K562 (cell line): ENCODE measurements at regions not wholly inside any gene's neighbourhood (a gene's known extent, or its start where the extent isn't known, plus 50 kb on each side); places are given as distances from the start of the nearest gene placed in this dataset.

Experiments used
- ATAC-seq: fragments of 200-7000 bp; cut with Tn5 transposase; 3 replicates; pipeline ENCODE4 v1.9.1; 2020; ENCODE audit warnings: moderate library complexity
- BruUV-seq: library from RNA; stranded (reverse); fragments of 400-500 nt; replicated peaks from 2 replicates; lab custom pipeline; 2021; lab: Mats Ljungman, UMichigan
- CTCF ChIA-PET: fragments of 300-600 bp; formaldehyde crosslinking; extraction: SDS; loops from one replicate; lab custom pipeline; 2021; ENCODE audit warnings: low intra/inter-chr PET ratio; lab: Yijun Ruan, JAX
- POLR2A ChIA-PET: fragments of 300-600, 350-650 bp; sonication (Branson Sonifier 250); formaldehyde crosslinking; extraction: SDS; loops from one replicate; lab custom pipeline; 2021; ENCODE audit warnings: antibody characterized with exemption, inconsistent platforms; lab: Yijun Ruan, JAX
- DNase-seq, 4 experiments: peaks; one replicate each; pipeline versions ENCODE4 v3.0.0 to v3.0.0-alpha.2; 2011 to 2018; ENCODE audit warnings: low spot score in 3 of 4, mixed read lengths in 3 of 4; ENCODE audit errors: extremely low read depth in 1 of 4
- FAIRE-seq: peaks from 2 replicates; lab custom pipeline; 2011; peaks lifted over from hg19 to GRCh38; lab: Jason Lieb, UNC
- H2AFZ ChIP-seq: 2 replicates; pipeline ENCODE4 v1.6.0; 2011; ENCODE audit warnings: low read depth, low read length, control low read depth, inconsistent platforms
- H3K27ac ChIP-seq: fragments of 200-600 bp; 3 replicates; pipeline ENCODE4 v1.8.0; 2011; ENCODE audit warnings: low read depth, mild to moderate bottlenecking, control low read depth, inconsistent platforms, low read length, moderate library complexity, mixed read lengths; ENCODE audit errors: extremely low read depth
- H3K27me3 ChIP-seq, 2 experiments: fragments of 300-600 bp in 1 of 2; 2 replicates in 1 of 2; 3 replicates in 1 of 2; pipeline versions ENCODE4 v1.6.0 to v1.8.0; 2011; ENCODE audit warnings: inconsistent platforms in 2 of 2, low read length in 2 of 2, mild to moderate bottlenecking in 1 of 2, mixed read lengths in 1 of 2, moderate library complexity in 1 of 2; ENCODE audit not compliant: control insufficient read depth in 2 of 2, insufficient read depth in 2 of 2
- H3K36me3 ChIP-seq: fragments of 300-600 bp; 3 replicates; pipeline ENCODE4 v1.8.0; 2011; ENCODE audit warnings: mild to moderate bottlenecking, low read length, inconsistent platforms; ENCODE audit not compliant: control insufficient read depth, insufficient read depth
- H3K4me1 ChIP-seq, 2 experiments: fragments of 200-600 bp in 1 of 2; replicated peaks in 1 of 2; 2 replicates in 1 of 2; 3 replicates in 1 of 2; pipeline versions ENCODE4 v1.5.1 to v1.8.0; 2011; ENCODE audit warnings: inconsistent platforms in 2 of 2, low read length in 2 of 2, mild to moderate bottlenecking in 1 of 2, mixed read lengths in 1 of 2, moderate library complexity in 1 of 2; ENCODE audit not compliant: control insufficient read depth in 2 of 2, insufficient read depth in 2 of 2
- H3K4me2 ChIP-seq: 2 replicates; pipeline ENCODE4 v1.6.1; 2011; ENCODE audit warnings: low read length, control low read depth, inconsistent platforms, mixed read lengths; ENCODE audit not compliant: insufficient read depth
- H3K4me3 ChIP-seq: fragments of 200-600 bp; sonication (generic), shearing (Covaris generic); 2 replicates; pipeline ENCODE4 v1.5.1; 2016; ENCODE audit warnings: control low read depth, inconsistent platforms
- H3K79me2 ChIP-seq: fragments of 200-600 bp; 3 replicates; pipeline ENCODE4 v1.8.0; 2011; ENCODE audit warnings: low read length, inconsistent platforms; ENCODE audit not compliant: control insufficient read depth, insufficient read depth
- H3K9ac ChIP-seq, 2 experiments: 2 replicates each; pipeline versions ENCODE4 v1.6.0 to v1.6.1; 2011; ENCODE audit warnings: low read depth in 2 of 2, low read length in 2 of 2, control low read depth in 1 of 2, inconsistent platforms in 1 of 2, mild to moderate bottlenecking in 1 of 2, mixed read lengths in 1 of 2; ENCODE audit not compliant: insufficient read depth in 1 of 2
- H3K9me1 ChIP-seq: one replicate; pipeline ENCODE4 v1.6.0; 2011; ENCODE audit warnings: inconsistent platforms, mild to moderate bottlenecking, low read length, moderate library complexity; ENCODE audit not compliant: control insufficient read depth, insufficient read depth
- H3K9me3 ChIP-seq: replicated peaks from 2 replicates; pipeline ENCODE4 v1.5.1; 2011; ENCODE audit warnings: low read depth, low read length, inconsistent platforms; ENCODE audit not compliant: control insufficient read depth, insufficient read depth
- H4K20me1 ChIP-seq: replicated peaks from 2 replicates; pipeline ENCODE4 v1.6.1; 2011; ENCODE audit warnings: low read length, inconsistent platforms, mixed read lengths; ENCODE audit not compliant: control insufficient read depth, insufficient read depth
- ESRRA ChIP-seq: fragments of 450-650 bp; IDR thresholded peaks from 2 replicates; pipeline ENCODE4 v1.6.1; 2014; ENCODE audit warnings: low read depth, mild to moderate bottlenecking, moderate library complexity, borderline replicate concordance
- ETS2 ChIP-seq: IDR thresholded peaks from 2 replicates; pipeline ENCODE4 v1.6.1; 2016; ENCODE audit warnings: borderline replicate concordance, missing genetic modification characterization, mild to moderate bottlenecking, moderate library complexity, missing compliant biosample characterization; ENCODE audit not compliant: poor library complexity, severe bottlenecking
- ETV1 ChIP-seq: fragments of 450-650 bp; conservative IDR thresholded peaks from 2 replicates; pipeline ENCODE4 v1.6.1; 2016; ENCODE audit warnings: missing genetic modification characterization, control low read depth, low read depth, missing compliant biosample characterization
- HSF4 ChIP-seq: fragments of 250-450 bp; sonication (Bioruptor Pico); IDR thresholded peaks from 2 replicates; pipeline ENCODE4 v2.1.2; 2022; ENCODE audit warnings: mild to moderate bottlenecking, moderate library complexity, borderline replicate concordance
- NELFE ChIP-seq: IDR thresholded peaks from 2 replicates; pipeline ENCODE4 v1.6.1; 2011; ENCODE audit warnings: mild to moderate bottlenecking; ENCODE audit not compliant: insufficient read depth, insufficient read length
- POLR2A ChIP-seq: fragments of 450-650 bp; conservative IDR thresholded peaks from 2 replicates; pipeline ENCODE4 v1.6.1; 2016
- SIX5 ChIP-seq, 2 experiments: IDR thresholded peaks; 2 replicates each; pipeline ENCODE4 v1.6.1; 2011; ENCODE audit warnings: low read length in 2 of 2, borderline replicate concordance in 1 of 2, low read depth in 1 of 2, mild to moderate bottlenecking in 1 of 2, moderate library complexity in 1 of 2; ENCODE audit not compliant: insufficient read depth in 1 of 2
- STAG1 ChIP-seq: sonication (generic); formaldehyde crosslinking; IDR thresholded peaks from 2 replicates; pipeline ENCODE4 v1.5.0; 2020; ENCODE audit warnings: missing genetic modification reagents, borderline replicate concordance
- ZNF140 ChIP-seq: fragments of 250-450 bp; sonication (Bioruptor Pico); IDR thresholded peaks from 2 replicates; pipeline ENCODE4 v1.8.0; 2021; ENCODE audit warnings: moderate library complexity, mild to moderate bottlenecking, inconsistent platforms
- ZNF324 ChIP-seq: fragments of 250-450 bp; sonication (Bioruptor Pico); IDR thresholded peaks from 2 replicates; pipeline ENCODE4 v1.4.0; 2020; ENCODE audit warnings: mild to moderate bottlenecking
- ZNF766 ChIP-seq: fragments of 200-800 bp; sonication (Bioruptor generic); conservative IDR thresholded peaks from 2 replicates; pipeline ENCODE4 v1.6.1; 2016; ENCODE audit warnings: missing genetic modification characterization, missing compliant biosample characterization
- WGBS: fragments of 100-300 bp; shearing (Covaris generic); methylation state at CpG from one replicate; pipeline ENCODE4 v1.1.6; 2016; ENCODE audit warnings: low coverage, mixed read lengths; ENCODE audit not compliant: insufficient coverage; ENCODE audit errors: missing lambda C conversion rate; 5-methylcytosine and 5-hydroxymethylcytosine counted together
- in situ Hi-C: fragments of 300-500 bp; cut with MboI; formaldehyde crosslinking; loops from 4 replicates; pipeline ENCODE4 v1.15.0; 2018; ENCODE audit warnings: inconsistent platforms, mixed read lengths
- intact Hi-C: fragments of 100-400 bp; cut with micrococcal nuclease; formaldehyde crosslinking; loops from 2 replicates; pipeline ENCODE4 v1.14.2; 2022
- TF ChIP-seq, protein P1 (sequence below), 2 experiments: fragments of 450-650 bp in 1 of 2; IDR thresholded peaks; 2 replicates each; pipeline ENCODE4 v1.6.1; 2011 to 2017; ENCODE audit warnings: low read depth in 2 of 2, antibody characterized with exemption in 1 of 2, borderline replicate concordance in 1 of 2, low read length in 1 of 2, mild to moderate bottlenecking in 1 of 2, mixed read lengths in 1 of 2; ENCODE audit not compliant: control insufficient read depth in 1 of 2
- TF ChIP-seq, protein P2 (sequence below): sonication (generic); formaldehyde crosslinking; IDR thresholded peaks from 2 replicates; pipeline ENCODE4 v1.8.0; 2022; ENCODE audit warnings: missing genetic modification reagents, mild to moderate bottlenecking, borderline replicate concordance
- TF ChIP-seq, protein P3 (sequence below): fragments of 450-650 bp; formaldehyde crosslinking; IDR thresholded peaks from 2 replicates; pipeline ENCODE4 v1.4.0; 2020; ENCODE audit warnings: mild to moderate bottlenecking

DNA sequence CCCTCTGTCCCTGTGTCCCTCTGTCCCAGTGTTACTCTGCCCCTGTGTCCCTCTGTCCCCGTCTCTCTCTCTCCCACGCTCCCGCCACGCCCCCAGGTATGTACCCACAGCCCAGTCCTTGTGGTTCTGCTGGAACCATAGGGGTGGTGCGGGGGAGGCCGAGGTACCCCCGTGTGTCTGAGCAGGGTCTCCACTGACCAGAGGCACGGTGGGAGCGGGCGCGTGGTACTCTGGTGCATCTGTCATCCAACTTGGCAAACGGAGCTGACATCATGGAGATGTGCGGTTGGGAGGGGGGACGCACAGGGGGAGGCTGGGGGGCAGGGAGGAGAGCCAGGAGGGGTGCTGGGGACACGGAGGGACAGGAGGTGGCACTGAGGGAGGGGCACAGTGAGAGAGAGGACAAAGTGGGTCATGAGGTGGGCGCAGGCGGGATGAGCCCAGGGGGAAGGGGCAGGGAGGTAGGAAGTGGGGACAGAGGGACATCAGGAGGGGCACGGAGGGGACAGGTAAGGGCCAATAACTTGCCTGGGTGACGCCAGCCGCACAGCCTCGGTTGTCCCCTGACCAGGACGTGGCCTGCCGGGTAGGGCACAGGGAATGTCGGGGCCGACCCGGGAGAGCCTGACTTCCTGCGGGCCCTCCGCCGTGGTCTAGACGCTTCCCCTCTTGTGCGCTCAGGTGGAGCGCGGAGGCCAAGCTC, 163.6 kb upstream of the PDE10A start:
- H3K9me3 ChIP-seq: no peaks in the 10 kb centered on the region
- H3K9me1 ChIP-seq: no peaks in the 10 kb centered on the region
- under 1% methylated on average over 28 of the region's 33 CpGs for WGBS
- H3K4me2 ChIP-seq: no peak overlapping the region
- H3K4me1 ChIP-seq: no peaks in the 10 kb centered on the region; a peak in 1 of 5 replicates
- no peak overlapping the region for H3K9ac ChIP-seq
- H3K27ac ChIP-seq: no peak overlapping the region
- ChIA-PET CTCF (no interaction called here), POLR2A (interaction anchor here (0.7 kb wide), 1 partner anchor 69 kb away, joined by 3 read pairs; no protein-coding TSS in a partner anchor)
- H2AFZ ChIP-seq: no peak overlapping the region
- no TSS peak for BruUV-seq
- DNase-seq: no peak
- no peaks in the 10 kb centered on the region for H3K36me3 ChIP-seq
- H3K79me2 ChIP-seq: no peaks in the 10 kb centered on the region
- intact Hi-C loops: no loop called here
- no peak overlapping the region for H3K4me3 ChIP-seq
- no peaks in the 10 kb centered on the region for H4K20me1 ChIP-seq
- no peak for ATAC-seq
- FAIRE-seq: no peak
- H3K27me3 ChIP-seq: peaks cover 9 to 21% of the 10 kb centered on the region in 2 experiments; a peak in 3 of 5 replicates
- no peak for TF ChIP-seq SIX5 (IDR thresholded peaks at IDR 0.05; ENCODE audit: borderline replicate concordance in 1 of 2, insufficient read depth in 1 of 2, low read depth in 1 of 2, low read length in 2 of 2)
- no peak for TF ChIP-seq ETS2
- no peak for TF ChIP-seq ESRRA
- TF ChIP-seq NELFE: no peak
- TF ChIP-seq, protein P1, sequence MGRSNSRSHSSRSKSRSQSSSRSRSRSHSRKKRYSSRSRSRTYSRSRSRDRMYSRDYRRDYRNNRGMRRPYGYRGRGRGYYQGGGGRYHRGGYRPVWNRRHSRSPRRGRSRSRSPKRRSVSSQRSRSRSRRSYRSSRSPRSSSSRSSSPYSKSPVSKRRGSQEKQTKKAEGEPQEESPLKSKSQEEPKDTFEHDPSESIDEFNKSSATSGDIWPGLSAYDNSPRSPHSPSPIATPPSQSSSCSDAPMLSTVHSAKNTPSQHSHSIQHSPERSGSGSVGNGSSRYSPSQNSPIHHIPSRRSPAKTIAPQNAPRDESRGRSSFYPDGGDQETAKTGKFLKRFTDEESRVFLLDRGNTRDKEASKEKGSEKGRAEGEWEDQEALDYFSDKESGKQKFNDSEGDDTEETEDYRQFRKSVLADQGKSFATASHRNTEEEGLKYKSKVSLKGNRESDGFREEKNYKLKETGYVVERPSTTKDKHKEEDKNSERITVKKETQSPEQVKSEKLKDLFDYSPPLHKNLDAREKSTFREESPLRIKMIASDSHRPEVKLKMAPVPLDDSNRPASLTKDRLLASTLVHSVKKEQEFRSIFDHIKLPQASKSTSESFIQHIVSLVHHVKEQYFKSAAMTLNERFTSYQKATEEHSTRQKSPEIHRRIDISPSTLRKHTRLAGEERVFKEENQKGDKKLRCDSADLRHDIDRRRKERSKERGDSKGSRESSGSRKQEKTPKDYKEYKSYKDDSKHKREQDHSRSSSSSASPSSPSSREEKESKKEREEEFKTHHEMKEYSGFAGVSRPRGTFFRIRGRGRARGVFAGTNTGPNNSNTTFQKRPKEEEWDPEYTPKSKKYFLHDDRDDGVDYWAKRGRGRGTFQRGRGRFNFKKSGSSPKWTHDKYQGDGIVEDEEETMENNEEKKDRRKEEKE (IDR thresholded peaks at IDR 0.05; ENCODE audit: borderline replicate concordance in 1 of 2, control insufficient read depth in 1 of 2, low read depth in 2 of 2, low read length in 1 of 2): no peak
- TF ChIP-seq, protein P2, sequence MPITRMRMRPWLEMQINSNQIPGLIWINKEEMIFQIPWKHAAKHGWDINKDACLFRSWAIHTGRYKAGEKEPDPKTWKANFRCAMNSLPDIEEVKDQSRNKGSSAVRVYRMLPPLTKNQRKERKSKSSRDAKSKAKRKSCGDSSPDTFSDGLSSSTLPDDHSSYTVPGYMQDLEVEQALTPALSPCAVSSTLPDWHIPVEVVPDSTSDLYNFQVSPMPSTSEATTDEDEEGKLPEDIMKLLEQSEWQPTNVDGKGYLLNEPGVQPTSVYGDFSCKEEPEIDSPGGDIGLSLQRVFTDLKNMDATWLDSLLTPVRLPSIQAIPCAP (CRISPR knock-in tag): no peak
- no peak for TF ChIP-seq ZNF324 (CRISPR knock-in tag)
- TF ChIP-seq STAG1 (CRISPR knock-in tag): no peak
- TF ChIP-seq, protein P3, sequence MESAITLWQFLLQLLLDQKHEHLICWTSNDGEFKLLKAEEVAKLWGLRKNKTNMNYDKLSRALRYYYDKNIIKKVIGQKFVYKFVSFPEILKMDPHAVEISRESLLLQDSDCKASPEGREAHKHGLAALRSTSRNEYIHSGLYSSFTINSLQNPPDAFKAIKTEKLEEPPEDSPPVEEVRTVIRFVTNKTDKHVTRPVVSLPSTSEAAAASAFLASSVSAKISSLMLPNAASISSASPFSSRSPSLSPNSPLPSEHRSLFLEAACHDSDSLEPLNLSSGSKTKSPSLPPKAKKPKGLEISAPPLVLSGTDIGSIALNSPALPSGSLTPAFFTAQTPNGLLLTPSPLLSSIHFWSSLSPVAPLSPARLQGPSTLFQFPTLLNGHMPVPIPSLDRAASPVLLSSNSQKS: no peak
- TF ChIP-seq ETV1: no peak
- TF ChIP-seq ZNF766: no peak
- no peak for TF ChIP-seq ZNF140
- no peak for TF ChIP-seq POLR2A
- no peak for TF ChIP-seq HSF4 (CRISPR knock-in tag)
- in situ Hi-C loops: no loop called here
